8988T (cell line): ENCODE measurements at regions not wholly inside any gene's neighbourhood (a gene's known extent, or its start where the extent isn't known, plus 50 kb on each side); places are given as distances from the start of the nearest gene placed in this dataset.
"Not testable (repeated sequence)": the region's sequence is repeated elsewhere in the genome, so short reads cannot be mapped to it uniquely, and the experiment has no call there.

Experiments
- DNase-seq: peaks from one replicate; pipeline ENCODE4 v3.0.0; 2011

DNA sequence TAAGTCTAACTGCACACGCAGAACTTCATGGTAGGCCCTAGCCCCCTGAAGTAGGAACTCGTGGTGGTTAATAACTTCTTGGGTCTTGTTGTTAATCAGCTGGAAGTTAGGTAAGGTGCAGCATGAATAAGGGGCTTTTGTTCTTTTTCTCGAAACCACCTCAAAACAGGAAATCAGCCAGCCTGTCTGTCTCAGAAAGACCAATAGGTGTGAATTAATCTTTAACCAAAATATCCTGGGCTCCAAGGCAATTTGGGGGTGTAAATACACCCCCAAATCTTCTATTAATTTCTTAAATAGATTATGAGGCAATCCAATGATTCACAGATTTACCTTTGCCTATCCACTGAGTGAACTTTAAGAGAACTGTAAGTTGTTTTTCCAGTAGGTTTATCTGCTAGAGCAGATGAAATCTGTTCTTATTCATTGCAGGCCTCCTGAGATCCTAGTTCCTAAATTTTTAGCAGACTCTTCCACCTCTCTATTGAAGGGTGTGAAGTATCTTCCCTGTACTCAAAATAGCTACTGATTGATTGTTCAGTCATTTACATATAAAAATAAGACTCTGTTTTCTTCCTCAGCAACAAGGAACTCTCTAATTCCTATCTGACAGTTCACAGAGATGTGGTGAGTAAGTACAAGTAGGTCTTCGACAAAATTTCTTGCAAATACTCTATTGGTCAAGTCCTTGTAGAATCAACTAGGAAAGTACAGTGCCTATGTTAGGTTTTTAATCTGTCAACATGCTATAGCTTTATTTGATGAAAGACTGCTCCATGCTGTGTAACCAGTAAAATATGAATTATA lies 427.1 kb upstream of the NOX3 start:
- DNase-seq: no peak

DNA sequence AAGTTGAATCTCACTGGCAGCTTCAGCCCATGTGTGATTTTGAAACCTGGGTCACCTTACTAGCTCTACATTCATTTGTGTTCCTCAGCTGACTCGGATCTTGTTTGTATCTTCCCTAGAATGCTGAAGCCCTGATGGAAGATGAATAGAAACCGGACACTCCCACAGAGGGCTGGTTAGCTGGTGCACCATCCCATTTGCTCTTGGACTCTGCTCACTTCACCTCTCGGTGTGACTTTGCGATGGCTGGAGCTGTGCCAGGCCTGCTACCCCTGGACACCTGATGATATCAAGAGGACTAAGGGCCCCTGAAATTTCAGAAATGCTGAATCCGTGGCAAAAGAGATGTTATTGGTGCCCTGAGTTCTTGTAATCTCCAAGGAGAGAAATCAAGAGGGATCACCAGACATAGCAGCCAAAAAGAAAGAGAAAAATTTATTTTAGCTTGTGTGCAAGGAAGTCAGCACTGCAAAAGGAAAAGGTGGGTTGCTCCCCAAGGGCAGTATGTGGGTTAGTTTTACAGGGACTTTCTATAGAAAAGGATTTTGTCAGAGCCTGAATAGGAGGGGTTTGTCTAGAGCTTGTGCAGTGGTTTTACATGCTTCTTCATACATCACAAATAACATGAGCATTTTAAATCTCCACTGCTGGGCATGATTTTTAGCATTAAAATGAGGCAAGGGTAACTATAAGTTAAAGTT lies 426.3 kb upstream of the NOX3 start:
- no peak for DNase-seq

DNA sequence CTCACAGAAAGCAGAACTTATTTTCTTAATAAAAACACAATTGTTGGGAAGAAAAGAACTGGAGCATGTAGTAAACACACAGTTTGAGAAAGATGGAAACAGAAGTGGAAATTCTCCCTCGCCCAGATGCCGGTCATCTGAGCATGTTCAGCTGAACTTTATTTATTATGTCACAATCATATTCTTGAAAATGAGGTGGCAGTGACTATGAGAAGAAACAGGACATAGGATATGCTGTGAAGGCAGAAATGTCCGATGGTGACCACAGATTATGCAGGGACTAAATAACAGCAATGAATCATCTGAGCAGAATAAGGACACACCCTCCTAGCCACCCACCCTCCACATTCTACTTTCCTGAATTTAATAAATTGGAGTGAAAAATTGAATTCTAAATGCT lies 425.3 kb upstream of the NOX3 start:
- no peak for DNase-seq

DNA sequence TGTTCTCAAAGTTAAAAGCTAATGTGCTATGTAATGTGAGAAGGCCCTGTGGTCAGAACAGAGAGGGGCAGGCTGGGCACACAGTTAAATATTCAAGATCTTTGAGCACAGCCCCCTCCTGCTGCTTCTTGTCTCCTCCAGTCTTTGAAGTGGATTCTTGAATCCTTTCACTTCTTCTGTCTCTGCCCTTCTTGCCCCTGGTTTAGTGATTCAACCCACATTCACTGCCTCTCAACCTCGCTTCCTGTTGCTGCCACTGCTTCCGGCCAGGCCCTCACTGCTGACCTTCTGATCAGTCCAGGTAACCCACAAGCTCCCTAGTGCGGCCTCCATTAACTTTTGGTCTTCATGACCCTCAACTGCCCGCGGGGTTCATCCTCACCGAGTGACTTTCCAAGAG lies 417.3 kb upstream of the NOX3 start:
- DNase-seq: no peak

DNA sequence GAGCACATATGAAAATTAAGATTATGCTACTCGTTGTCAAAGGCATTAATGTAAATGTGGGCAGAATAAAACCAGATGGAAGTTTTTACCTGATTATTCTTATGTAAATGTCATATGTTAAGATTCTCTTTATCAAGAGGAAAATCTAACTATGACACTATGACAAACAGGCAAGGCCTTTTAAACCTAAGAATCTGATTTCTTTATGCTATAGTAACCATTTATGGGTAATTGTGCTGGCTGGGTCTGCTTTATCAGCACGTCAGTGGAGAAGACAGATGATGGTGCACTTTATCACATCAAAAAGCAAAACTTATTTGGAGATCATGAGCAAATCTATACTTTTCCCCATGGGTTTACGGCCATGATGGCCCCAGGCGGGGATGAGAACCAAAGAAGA lies 412.0 kb upstream of the NOX3 start:
- no peak for DNase-seq

DNA sequence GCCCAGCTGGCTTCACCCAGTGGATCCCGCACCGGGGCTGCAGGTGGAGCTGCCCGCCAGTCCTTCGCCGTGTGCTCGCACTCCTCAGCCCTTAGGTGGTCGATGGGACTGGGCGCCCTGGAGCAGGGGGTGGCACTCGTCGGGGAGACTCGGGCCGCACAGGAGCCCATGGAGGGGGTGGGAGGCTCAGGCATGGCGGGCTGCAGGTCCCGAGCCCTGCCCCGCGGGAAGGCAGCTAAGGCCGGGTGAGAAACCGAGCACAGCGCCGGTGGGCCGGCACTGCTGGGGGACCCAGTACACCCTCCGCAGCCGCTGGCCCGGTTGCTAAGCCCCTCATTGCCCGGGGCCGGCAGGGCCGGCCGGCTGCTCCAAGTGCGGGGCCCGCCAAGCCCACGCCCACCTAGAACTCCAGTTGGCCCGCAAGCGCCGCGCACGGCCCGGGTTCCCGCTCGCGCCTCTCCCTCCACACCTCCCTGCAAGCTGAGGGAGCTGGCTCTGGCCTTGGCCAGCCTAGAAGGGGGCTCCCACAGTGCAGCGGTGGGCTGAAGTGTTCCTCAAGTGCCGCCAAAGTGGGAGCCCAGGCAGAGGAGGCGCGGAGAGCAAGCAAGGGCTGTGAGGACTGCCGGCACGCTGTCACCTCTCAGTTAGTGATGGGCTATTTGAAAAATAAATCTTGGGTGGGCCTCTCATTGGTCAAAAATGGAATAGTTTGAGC lies 411.2 kb upstream of the NOX3 start:
- not testable (repeated sequence) for DNase-seq

DNA sequence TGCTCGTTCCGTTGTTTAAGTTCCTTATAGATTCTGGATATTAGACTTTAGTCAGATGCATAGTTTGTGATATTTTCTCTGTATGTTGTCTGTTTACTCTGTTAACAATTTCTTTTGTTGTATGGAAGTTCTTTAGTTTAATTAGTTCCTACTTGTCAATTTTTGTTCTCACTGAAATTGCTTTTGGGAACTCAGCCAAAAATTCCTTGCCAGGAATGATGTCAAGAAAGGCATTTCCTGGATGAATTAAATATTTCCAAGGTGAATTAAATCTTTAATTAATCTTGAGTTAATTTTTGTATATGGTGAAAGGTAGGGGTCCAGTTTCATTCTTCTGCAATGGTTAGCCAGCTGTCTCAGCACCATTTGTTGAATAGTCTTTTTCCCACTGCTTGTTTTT lies 406.2 kb upstream of the NOX3 start:
- DNase-seq: no peak

DNA sequence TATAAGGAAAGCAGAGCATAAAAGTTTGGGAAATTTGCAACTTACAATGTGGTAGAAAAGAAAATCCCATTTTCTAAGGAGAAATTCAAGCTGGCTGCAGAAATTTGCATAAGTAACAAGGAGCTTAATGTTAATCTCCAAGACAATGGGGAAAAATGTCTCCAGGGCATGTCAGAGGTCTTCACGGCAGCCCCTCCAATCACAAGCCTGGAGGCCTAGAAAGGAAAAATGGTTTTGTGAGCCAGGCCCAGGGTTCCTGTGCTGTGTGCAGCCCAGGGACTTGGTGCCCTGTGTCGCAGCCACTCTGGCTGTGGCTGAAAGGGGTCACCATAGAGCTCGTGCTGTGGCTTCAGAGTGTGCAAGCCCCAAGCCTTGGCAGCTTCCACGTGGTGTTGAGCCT lies 403.3 kb upstream of the NOX3 start:
- DNase-seq: not testable (repeated sequence)

DNA sequence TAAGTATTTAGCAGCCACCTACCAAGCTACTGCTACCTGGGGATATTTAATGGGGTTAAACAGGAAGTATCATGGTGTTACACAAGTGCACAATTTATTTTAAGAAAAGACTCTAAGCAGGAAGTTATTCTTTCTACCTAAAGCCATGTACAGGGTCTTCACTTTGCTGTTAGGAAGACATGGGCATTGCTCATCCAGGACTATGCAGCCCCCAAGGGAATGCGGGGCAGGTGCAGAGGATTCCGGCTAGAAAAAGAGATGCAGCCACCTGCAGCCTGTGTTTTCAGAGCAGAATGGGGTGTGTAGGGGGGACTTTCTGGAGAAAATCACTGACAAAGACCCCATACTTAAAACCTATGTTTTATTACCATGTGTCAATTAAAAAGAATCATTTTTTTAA lies 399.1 kb upstream of the NOX3 start:
- no peak for DNase-seq

DNA sequence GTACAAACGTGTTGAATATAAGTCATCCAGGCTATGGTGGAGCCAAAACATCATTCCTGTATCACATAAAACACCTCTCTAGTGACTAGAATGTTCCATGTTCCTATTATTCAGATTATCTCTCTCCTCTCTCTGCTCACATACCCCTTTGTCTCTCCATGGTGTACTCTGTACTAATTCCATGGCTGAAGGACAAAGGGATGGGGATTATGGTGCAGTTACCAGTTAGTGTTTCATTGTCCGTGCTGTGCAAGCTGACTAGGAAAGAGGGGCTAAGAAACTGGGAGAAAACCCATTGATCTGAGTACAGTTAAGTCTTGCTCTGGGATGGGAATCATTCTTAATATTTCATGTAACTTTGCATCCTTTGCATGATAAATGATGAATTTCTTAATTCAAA lies 397.4 kb upstream of the NOX3 start:
- DNase-seq: no peak

DNA sequence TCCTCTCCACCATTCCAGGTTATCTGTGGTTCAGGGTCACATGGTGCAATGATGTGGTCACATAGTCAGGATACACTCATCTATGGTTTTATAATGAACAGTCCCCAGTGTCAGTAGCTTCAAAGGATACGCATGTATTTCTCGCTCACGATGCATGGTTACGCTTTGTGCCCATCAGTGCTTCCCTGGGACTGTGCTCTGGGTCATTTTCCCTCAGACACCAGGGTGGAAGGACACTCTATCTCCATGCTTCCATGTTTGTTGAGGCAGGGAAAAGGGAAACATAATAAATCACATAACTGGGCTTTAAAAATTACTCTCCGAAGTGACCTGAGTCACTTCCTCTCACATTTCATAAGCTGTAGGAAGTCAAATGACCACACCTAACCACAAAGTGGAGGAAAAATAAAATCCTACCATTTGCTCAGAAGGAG lies 394.8 kb upstream of the NOX3 start:
- no peak for DNase-seq

DNA sequence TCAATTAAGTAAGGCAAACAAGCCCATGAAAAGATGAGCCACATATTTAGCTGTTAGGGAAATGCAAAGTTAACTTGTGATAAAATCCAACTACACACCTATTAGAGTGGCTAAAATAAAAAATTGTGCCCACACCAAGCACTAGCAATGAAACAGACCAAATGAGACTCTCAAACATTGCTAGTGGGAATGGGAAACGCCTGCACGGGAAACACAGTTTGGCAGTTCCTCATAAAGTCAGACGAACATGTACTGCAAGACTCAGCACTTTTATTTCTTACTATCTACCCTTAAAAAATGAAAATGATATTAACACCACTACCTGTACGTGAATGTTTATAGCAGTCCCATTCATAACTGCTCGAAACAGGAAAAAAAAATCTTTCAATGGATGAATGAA lies 392.1 kb upstream of the NOX3 start:
- DNase-seq: no peak

DNA sequence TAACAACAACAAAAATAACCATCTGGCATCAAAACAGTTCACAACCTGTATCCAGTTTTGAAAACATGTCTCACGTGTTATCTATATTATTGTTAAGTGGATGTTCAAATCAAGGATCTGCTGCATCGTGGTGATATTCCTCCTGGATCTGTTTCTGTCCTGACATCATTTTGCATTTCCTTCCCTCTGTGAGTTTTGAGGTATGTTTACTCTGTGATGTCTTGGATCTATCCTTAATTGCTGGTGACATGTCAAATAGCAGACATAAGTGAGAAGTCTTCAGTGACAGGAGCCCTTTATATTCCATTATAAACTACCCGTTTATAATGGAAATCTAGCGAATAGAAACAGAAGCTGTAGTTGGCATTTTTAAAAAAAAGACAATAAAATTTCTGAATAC lies 381.8 kb upstream of the NOX3 start:
- no peak for DNase-seq

DNA sequence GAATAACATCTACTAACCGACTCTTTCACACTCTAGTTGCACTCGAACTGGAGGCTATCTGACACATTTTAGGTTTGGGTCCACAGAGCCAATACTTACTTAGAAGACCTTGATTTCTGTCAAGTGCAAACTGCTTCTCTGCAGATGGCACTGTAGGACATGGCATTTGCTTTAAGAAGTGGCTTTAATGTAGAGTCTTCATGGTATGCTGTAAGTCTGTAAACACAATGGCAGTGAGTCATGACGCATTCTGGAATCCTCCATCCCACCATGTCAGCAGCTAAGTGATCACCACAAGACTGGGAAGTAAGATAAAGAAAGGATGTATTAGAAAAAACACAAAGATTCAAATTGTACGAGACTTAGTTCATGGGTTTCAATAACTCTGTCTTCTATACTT lies 377.0 kb upstream of the NOX3 start:
- DNase-seq: no peak

DNA sequence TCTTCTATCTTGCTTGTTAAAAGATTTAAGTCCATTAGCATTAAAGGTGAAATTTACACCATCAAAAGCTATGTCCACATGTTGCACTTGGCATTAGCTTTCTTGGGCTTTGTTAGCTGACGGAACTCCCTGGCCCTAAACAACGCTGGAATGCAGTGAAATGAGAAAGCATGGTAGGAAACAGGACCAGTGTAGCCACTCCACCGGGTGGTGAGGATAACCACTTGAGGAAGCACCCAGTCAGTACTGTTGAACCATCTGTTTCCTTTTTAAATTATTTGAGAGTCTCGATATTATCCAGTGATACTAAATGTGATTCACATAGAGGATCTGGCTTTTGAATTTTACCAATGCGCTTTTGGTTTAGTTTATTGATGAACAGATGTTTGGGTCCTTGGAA lies 374.9 kb upstream of the NOX3 start:
- DNase-seq: no peak

DNA sequence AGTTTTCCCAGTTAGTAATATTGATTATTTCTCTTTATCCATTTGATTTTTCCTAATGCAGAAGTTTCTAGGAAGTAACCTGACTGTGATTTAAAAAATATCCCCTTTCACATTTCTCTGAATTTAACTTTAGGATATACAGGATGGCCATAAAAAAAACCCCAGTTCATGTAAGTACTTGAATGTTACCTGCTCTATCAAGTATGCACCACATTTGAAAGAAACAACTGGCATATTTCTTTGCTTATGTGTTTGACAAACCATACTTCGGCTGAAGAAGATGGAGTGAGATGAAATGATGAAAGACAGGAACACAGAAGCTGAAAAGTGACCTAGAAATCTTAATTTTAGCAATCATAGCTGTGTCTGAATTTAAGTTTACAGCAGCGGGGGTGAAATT lies 374.0 kb upstream of the NOX3 start:
- DNase-seq: no peak

DNA sequence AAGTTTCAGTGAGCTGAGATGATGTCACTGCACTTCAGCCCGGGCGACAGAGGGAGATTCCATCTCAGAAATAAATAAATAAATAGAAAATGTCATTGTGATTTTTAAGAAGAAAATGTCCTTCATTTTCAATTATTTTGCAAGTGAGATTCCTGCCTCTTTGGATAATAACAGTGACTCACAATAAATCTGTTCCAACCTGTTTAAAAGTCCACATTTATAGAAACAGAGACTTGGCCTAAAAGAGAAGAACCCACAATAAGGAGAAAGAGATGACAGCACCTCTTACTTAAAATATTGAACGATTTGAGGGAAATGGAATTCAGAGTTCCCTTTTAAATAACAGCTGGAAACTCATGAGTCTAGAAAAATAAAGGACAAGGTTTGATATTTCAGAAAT lies 373.4 kb upstream of the NOX3 start:
- DNase-seq: no peak

DNA sequence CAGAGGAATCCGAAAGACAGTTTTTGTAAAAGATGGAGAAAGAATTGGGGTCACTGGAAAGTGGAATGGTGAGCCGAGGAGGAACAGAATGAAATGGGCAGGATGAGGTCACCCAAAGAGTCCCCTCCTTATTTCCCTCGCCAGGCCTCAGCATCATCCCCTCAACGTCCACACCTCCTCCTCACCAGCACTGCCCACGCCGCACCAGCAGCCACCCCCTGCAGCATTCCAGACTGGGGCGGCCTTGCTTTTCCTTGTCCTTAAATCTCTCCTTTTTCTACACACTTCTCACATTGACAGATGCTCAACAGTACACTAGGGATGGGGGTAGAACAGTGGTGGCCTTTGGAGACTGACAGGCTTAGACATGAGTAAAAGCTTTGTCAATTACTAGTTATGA lies 363.1 kb upstream of the NOX3 start:
- DNase-seq: no peak

DNA sequence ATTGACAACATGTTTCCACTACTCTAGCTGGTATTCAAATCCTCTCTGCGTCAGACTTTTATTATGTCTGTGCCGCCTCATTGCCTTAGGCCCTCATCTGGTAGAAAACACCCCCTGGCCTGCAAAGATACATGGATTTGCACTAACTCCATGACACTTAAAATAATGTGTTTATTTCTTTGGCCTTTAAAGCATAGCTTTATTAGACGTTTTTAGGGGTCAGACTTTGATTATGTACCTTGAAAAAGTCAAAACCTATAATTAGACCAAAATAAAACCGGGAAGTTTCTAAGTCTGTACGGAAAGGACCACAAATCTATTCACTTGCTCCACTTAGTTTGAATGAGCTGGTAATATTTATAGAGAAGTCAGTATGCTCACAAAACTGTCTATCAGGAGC lies 357.9 kb upstream of the NOX3 start:
- no peak for DNase-seq

DNA sequence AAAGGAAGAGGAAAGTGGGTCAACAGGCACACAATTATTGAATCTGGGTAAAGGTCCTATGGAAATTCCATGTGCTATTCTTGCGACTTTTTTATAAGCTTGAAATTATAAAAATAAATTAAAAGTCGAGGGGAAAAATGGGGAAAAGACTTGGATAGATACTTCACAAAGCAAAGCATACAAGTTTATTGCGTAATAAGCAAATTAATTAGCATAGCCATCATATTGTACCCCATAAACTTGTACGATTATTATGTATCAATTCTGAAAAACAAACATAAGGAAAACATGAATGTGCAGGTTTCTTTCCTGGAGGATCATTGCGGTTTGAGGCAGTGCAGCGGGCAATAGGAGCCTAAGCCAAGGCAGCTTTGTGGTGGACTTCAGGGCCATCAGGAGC lies 351.6 kb upstream of the NOX3 start:
- no peak for DNase-seq

DNA sequence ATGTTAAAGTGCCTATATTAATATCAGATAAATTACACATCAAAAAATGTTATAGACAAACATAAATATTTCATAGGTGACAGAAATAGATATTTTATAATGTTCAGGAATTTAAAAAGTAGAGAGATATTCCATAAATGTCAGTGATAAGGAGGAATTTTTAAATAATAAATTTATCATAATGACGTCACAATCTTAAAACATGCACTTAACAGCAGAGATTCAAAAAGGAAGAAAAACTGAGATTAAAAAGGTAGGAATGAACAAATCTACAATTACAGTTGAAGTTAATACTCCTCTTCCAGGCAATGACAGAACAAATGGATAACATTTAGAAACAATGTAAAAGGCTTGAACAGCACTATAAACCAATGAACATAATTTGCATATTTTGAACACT lies 345.4 kb upstream of the NOX3 start:
- no peak for DNase-seq

DNA sequence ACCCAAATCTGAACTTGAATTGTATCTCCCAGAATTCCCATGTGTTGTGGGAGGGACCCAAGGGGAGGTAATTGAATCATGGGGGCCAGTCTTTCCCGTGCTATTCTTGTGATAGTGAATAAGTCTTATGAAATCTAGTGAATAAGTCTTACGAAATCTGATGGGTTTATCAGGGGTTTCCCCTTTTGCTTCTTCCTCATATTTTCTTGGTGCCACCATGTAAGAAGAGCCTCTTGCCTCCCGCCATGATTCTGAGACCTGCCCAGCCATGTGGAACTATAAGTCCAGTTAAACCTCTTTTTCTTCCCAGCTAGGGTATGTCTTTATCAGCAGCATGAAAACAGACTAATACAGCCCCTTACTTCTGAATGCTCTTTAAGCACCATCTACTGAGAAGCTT lies 343.2 kb upstream of the NOX3 start:
- not testable (repeated sequence) for DNase-seq

DNA sequence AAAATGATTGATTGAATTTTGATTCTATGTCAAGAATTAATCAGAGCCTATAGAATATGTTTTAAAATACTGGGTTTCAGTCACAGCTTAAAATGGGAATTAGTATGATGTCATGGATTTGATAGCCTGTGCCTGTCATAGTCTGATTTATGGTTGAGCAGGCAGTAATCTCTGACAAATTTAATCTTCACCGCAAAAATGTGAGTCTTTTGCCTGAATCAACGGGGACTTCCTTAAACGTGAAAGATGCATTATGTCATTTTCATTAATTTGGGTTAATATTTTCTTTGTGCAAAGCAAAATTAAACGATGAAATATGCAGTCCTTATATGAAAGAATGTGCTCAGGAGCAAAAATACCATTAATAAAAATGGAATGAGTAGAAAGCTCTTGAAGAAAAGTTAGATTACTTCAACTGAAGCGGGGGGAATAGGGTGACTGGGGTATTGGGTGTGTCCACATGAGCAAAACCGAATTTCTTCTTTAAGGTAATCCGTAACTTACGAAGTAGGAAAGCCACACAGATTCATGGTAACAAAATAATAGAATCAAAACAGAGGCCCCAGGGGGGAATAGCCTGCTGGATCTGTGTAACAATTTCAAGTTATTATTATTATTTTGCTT lies 339.6 kb upstream of the NOX3 start:
- no peak for DNase-seq

DNA sequence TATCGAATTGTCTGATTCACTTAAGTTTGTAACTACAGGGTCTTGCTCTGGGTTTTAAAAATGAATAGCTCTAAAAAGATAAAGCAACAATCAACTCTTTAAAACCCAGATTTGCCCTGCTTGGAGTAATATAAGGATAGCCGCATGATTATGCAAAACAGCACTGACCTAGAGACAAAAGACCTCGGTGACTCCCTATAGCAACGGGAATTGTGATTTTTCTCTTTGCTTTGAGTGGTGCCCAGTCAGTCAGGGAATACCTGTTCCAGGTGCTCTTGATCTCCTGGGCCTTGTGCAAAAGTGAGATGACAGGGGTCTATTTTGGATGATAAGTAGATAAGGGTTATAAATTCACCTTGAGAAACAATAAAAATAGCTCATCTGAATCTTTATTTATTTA lies 336.3 kb upstream of the NOX3 start:
- DNase-seq: no peak
